ENCODE measurements at regions not wholly inside any gene's neighbourhood (a gene's known extent, or its start where the extent isn't known, plus 50 kb on each side); places are given as distances from the start of the nearest gene placed in this dataset.

DNA sequence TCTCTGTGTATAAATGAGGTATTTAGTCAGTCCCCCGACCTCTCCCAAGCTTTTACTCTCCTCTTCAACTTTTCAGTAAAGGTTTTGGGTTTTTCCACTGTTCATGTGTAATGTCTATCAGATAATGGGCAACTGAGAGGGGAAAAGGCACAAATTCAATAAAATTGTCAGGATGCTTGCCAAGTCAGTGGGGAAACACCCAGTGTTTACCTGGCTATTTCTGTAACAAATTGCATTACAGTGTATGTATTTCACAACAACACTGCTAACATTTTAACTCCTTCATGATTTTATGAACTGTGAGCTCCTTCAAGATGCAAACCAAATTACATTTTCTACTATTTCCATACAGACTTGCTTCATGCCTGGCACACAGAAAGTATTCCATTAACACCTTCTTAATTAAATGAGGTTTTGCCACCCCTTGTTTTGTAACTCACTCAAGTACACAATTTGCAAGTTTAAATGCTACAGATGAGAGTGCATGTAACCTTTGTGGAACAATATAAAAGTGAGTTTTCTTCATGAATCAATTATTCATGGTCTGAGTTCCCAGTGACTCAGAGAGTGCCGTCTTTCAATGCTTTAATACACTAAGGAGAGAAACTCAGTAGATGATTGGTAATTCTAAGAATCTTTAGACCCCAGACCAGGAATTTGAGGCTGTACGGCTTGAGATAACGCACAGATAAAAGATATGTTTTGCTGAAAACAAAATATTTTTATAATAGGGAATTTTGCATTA lies 149.8 kb upstream of the TLL1 start:
- no peaks in the 10 kb centered on the region for H3K9me3 ChIP-seq (ENCODE audit: control insufficient read depth, insufficient read depth, low read depth, low read length)
- H3K36me3 ChIP-seq (ENCODE audit: control insufficient read depth, insufficient read depth, low read length), result no peaks in the 10 kb centered on the region
- peak; percentile 8 to 39 for DNase-seq (ENCODE audit: low read depth in 2 of 2)
- no peak overlapping the region for H2AFZ ChIP-seq (ENCODE audit: low read length)
- no peak overlapping the region for H3K9ac ChIP-seq (ENCODE audit: insufficient read depth, low read length)
- no peaks in the 10 kb centered on the region for H3K4me1 ChIP-seq (ENCODE audit: control insufficient read depth, extremely low read depth, insufficient read depth, low read length)
- H4K20me1 ChIP-seq (ENCODE audit: control insufficient read depth, extremely low read depth, insufficient read depth, low read length), result no peaks in the 10 kb centered on the region
- H3K27me3 ChIP-seq (ENCODE audit: control insufficient read depth, insufficient read depth, low read length), result no peaks in the 10 kb centered on the region
- no peak overlapping the region for H3K27ac ChIP-seq (ENCODE audit: insufficient read depth, low read length)
- TF ChIP-seq EZH2 (IDR thresholded peaks at IDR 0.05; ENCODE audit: low read length, missing control alignments) (no peak), CTCF (conservative IDR thresholded peaks at IDR 0.05 in 1 of 2, IDR thresholded peaks at IDR 0.05 in 1 of 2; ENCODE audit: low read depth in 1 of 2, low read length in 2 of 2) (no peak)
- no peaks in the 10 kb centered on the region for H3K79me2 ChIP-seq (ENCODE audit: control insufficient read depth, insufficient read depth, low read length)
- no peak overlapping the region for H3K4me2 ChIP-seq (ENCODE audit: extremely low read depth, insufficient read depth, low read length)
- H3K4me3 ChIP-seq (replicated peaks in 1 of 4; ENCODE audit: control extremely low read depth in 1 of 4, insufficient read depth in 1 of 4, low read depth in 3 of 4, low read length in 4 of 4), result no peak overlapping the region

DNA sequence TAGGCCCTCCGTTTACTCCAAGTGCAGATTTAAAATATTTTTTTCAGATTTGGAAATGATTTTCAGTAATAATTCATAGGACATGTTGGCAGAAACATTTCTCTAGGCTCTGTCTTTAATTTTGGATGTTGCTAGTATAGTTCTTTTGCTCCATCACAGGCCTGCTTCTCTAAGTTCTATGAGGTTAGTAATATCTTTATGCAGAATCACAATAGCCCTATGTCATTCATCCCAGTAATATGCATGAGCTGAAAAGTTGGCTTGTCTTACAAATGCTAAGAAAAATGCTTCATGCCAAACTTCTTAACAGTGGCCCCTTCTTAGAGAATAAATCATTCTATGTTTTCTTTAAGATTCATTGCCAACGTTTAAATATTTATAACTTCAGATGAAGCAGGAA lies 148.3 kb upstream of the TLL1 start:
- Histone ChIP-seq H3K27me3 (ENCODE audit: control insufficient read depth, insufficient read depth, low read length) (no peaks in the 10 kb centered on the region), H4K20me1 (ENCODE audit: control insufficient read depth, extremely low read depth, insufficient read depth, low read length) (no peaks in the 10 kb centered on the region), H2AFZ (ENCODE audit: low read length) (no peak overlapping the region), H3K36me3 (ENCODE audit: control insufficient read depth, insufficient read depth, low read length) (no peaks in the 10 kb centered on the region), H3K9me3 (ENCODE audit: control insufficient read depth, insufficient read depth, low read depth, low read length) (no peaks in the 10 kb centered on the region), H3K4me3 (replicated peaks in 1 of 4; ENCODE audit: control extremely low read depth in 1 of 4, insufficient read depth in 1 of 4, low read depth in 3 of 4, low read length in 4 of 4) (no peak overlapping the region), H3K79me2 (ENCODE audit: control insufficient read depth, insufficient read depth, low read length) (no peaks in the 10 kb centered on the region), H3K4me2 (ENCODE audit: extremely low read depth, insufficient read depth, low read length) (no peak overlapping the region), H3K4me1 (ENCODE audit: control insufficient read depth, extremely low read depth, insufficient read depth, low read length) (no peaks in the 10 kb centered on the region), H3K9ac (ENCODE audit: insufficient read depth, low read length) (no peak overlapping the region), H3K27ac (ENCODE audit: insufficient read depth, low read length) (no peak overlapping the region)
- DNase-seq (ENCODE audit: low read depth in 2 of 2), result peak in 1 of 2 donors; percentile 44
- no peak for TF ChIP-seq CTCF (conservative IDR thresholded peaks at IDR 0.05 in 1 of 2, IDR thresholded peaks at IDR 0.05 in 1 of 2; ENCODE audit: low read depth in 1 of 2, low read length in 2 of 2)
- no peak for TF ChIP-seq EZH2 (IDR thresholded peaks at IDR 0.05; ENCODE audit: low read length, missing control alignments)

- no peaks in the 10 kb centered on the region for H3K27me3 ChIP-seq (ENCODE audit: control insufficient read depth, insufficient read depth, low read length)
- H2AFZ ChIP-seq (ENCODE audit: low read length), result no peak overlapping the region
- no peak overlapping the region for H3K27ac ChIP-seq (ENCODE audit: insufficient read depth, low read length)
- DNase-seq (ENCODE audit: low read depth in 2 of 2), result no peak
- H4K20me1 ChIP-seq (ENCODE audit: control insufficient read depth, extremely low read depth, insufficient read depth, low read length), result no peaks in the 10 kb centered on the region
- H3K79me2 ChIP-seq (ENCODE audit: control insufficient read depth, insufficient read depth, low read length), result no peaks in the 10 kb centered on the region
- no peaks in the 10 kb centered on the region for H3K36me3 ChIP-seq (ENCODE audit: control insufficient read depth, insufficient read depth, low read length)
- H3K4me2 ChIP-seq (ENCODE audit: extremely low read depth, insufficient read depth, low read length), result no peak overlapping the region
- H3K9me3 ChIP-seq (ENCODE audit: control insufficient read depth, insufficient read depth, low read depth, low read length), result no peaks in the 10 kb centered on the region
- H3K4me3 ChIP-seq (replicated peaks in 1 of 4; ENCODE audit: control extremely low read depth in 1 of 4, insufficient read depth in 1 of 4, low read depth in 3 of 4, low read length in 4 of 4), result no peak overlapping the region
- TF ChIP-seq CTCF (conservative IDR thresholded peaks at IDR 0.05 in 1 of 2, IDR thresholded peaks at IDR 0.05 in 1 of 2; ENCODE audit: low read depth in 1 of 2, low read length in 2 of 2) (no peak), EZH2 (IDR thresholded peaks at IDR 0.05; ENCODE audit: low read length, missing control alignments) (no peak)
- no peaks in the 10 kb centered on the region for H3K4me1 ChIP-seq (ENCODE audit: control insufficient read depth, extremely low read depth, insufficient read depth, low read length)
- no peak overlapping the region for H3K9ac ChIP-seq (ENCODE audit: insufficient read depth, low read length)
Observed at GRCh38 chr4:165725352-165725751, 147.7 kb upstream of the TLL1 start.

Measured in fibroblast of lung (primary cell).